BLaER1 treated with 17β-estradiol and CSF1 and Interleukin-3, amounts not matched to agents 10 nM and 100 nM (cell line): ENCODE measurements at regions not wholly inside any gene's neighbourhood (a gene's known extent, or its start where the extent isn't known, plus 50 kb on each side); places are given as distances from the start of the nearest gene placed in this dataset.
"Not testable (repeated sequence)": the region's sequence is repeated elsewhere in the genome, so short reads cannot be mapped to it uniquely, and the experiment has no call there.

ENCODE experiments used
- H3K27ac ChIP-seq, 11 experiments: shearing (Covaris generic); formaldehyde crosslinking; 2 replicates each; pipeline ENCODE4 v1.8.1; 2022
- H3K27me3 ChIP-seq, 11 experiments: shearing (Covaris generic); formaldehyde crosslinking; 2 replicates each; pipeline ENCODE4 v1.8.1; 2022
- H3K36me3 ChIP-seq, 11 experiments: shearing (Covaris generic); formaldehyde crosslinking; 2 replicates each; pipeline ENCODE4 v1.8.1; 2022
- H3K4me1 ChIP-seq, 10 experiments: shearing (Covaris generic); formaldehyde crosslinking; 2 replicates each; pipeline ENCODE4 v1.8.1; 2022
- H3K4me2 ChIP-seq, 11 experiments: shearing (Covaris generic); formaldehyde crosslinking; 2 replicates each; pipeline ENCODE4 v1.8.1; 2022
- H3K4me3 ChIP-seq, 10 experiments: shearing (Covaris generic); formaldehyde crosslinking; 2 replicates each; pipeline ENCODE4 v1.8.1; 2022
- H3K9ac ChIP-seq, 11 experiments: shearing (Covaris generic); formaldehyde crosslinking; 2 replicates each; pipeline ENCODE4 v1.8.1; 2022
- H3K9me3 ChIP-seq, 11 experiments: shearing (Covaris generic); formaldehyde crosslinking; replicated peaks in 1 of 11; 2 replicates each; pipeline ENCODE4 v1.8.1; 2022
- H4K20me1 ChIP-seq, 11 experiments: shearing (Covaris generic); formaldehyde crosslinking; 2 replicates each; pipeline ENCODE4 v1.8.1; 2022
- Cebpa-rat ChIP-seq, 11 experiments: shearing (Covaris generic); IDR thresholded peaks; 2 replicates each; pipeline ENCODE4 v1.8.1; 2022

GRCh38 chr3:28151207-28151550, 90.2 kb upstream of the CMC1 start:
- no peak for TF ChIP-seq Cebpa-rat (IDR thresholded peaks at IDR 0.05)
- H3K4me1 ChIP-seq, result peaks cover 0 to 11% (median 3%) of the 10 kb centered on the region in 10 experiments; a peak in 5 of 20 replicates

GRCh38 chr3:28151608-28152228, 89.7 kb upstream of the CMC1 start:
- TF ChIP-seq Cebpa-rat (IDR thresholded peaks at IDR 0.05), result no peak
- Histone ChIP-seq H3K27me3 (no peaks in the 10 kb centered on the region), H3K27ac (peak overlapping the region in 6 of 11 experiments; percentile 30 to 36 (median 32); a peak in 7 of 22 replicates), H3K36me3 (no peaks in the 10 kb centered on the region), H4K20me1 (no peaks in the 10 kb centered on the region), H3K4me3 (no peak overlapping the region), H3K4me1 (peaks cover 0 to 11% (median 4%) of the 10 kb centered on the region in 10 experiments; a peak in 8 of 20 replicates), H3K9me3 (peaks cover 6 to 14% (median 8%) of the 10 kb centered on the region in 11 experiments; a peak in 18 of 22 replicates), H3K4me2 (peak overlapping the region in 10 of 11 experiments; percentile 6 to 60 (median 22); a peak in 12 of 22 replicates), H3K9ac (peak overlapping the region in 1 of 11 experiments; percentile 34; a peak in 1 of 22 replicates)

More at GRCh38 chr3:28151207-28151550, 90.2 kb upstream of the CMC1 start:
- H3K36me3 ChIP-seq, result no peaks in the 10 kb centered on the region
- no peak overlapping the region for H3K9ac ChIP-seq
- no peak overlapping the region for H3K4me2 ChIP-seq
- H3K27ac ChIP-seq, result no peak overlapping the region; a peak in 1 of 22 replicates
- H4K20me1 ChIP-seq, result no peaks in the 10 kb centered on the region
- H3K27me3 ChIP-seq, result no peaks in the 10 kb centered on the region
- H3K4me3 ChIP-seq, result no peak overlapping the region
- H3K9me3 ChIP-seq, result peaks cover 6 to 12% (median 8%) of the 10 kb centered on the region in 11 experiments; a peak in 17 of 22 replicates

GRCh38 chr3:28155631-28156030, 85.8 kb upstream of the CMC1 start:
- Histone ChIP-seq H3K27ac (no peak overlapping the region), H3K4me3 (no peak overlapping the region), H3K9me3 (peaks cover 14 to 38% (median 23%) of the 10 kb centered on the region in 11 experiments; a peak in 21 of 22 replicates), H4K20me1 (no peaks in the 10 kb centered on the region), H3K9ac (no peak overlapping the region), H3K4me2 (no peak overlapping the region), H3K36me3 (no peaks in the 10 kb centered on the region; a peak in 1 of 22 replicates), H3K4me1 (peaks cover 0 to 19% (median 4%) of the 10 kb centered on the region in 10 experiments; a peak in 8 of 20 replicates), H3K27me3 (no peaks in the 10 kb centered on the region)
- TF ChIP-seq Cebpa-rat (IDR thresholded peaks at IDR 0.05), result no peak

GRCh38 chr3:28156599-28156998, 84.8 kb upstream of the CMC1 start:
- not testable (repeated sequence) for H3K4me3 ChIP-seq, H3K36me3 ChIP-seq, H3K27me3 ChIP-seq, H3K9ac ChIP-seq, H3K27ac ChIP-seq, H4K20me1 ChIP-seq
- H3K9me3 ChIP-seq, result peaks cover 14 to 38% (median 23%) of the 10 kb centered on the region in 11 experiments; a peak in 21 of 22 replicates
- peaks cover 0 to 18% (median 2%) of the 10 kb centered on the region in 10 experiments; a peak in 7 of 20 replicates for H3K4me1 ChIP-seq
- H3K4me2 ChIP-seq, result peak overlapping the region in 2 of 11 experiments; percentile 58 to 73; a peak in 4 of 22 replicates

GRCh38 chr3:28171962-28172361, 69.5 kb upstream of the CMC1 start:
- no peak overlapping the region for H3K9ac ChIP-seq
- H3K4me2 ChIP-seq, result no peak overlapping the region

GRCh38 chr3:28172748-28173147, 68.7 kb upstream of the CMC1 start:
- Histone ChIP-seq H3K4me2 (no peak overlapping the region), H3K36me3 (no peaks in the 10 kb centered on the region), H3K9ac (no peak overlapping the region), H4K20me1 (no peaks in the 10 kb centered on the region), H3K4me1 (no peaks in the 10 kb centered on the region), H3K27ac (no peak overlapping the region), H3K27me3 (no peaks in the 10 kb centered on the region), H3K9me3 (no peaks in the 10 kb centered on the region), H3K4me3 (no peak overlapping the region)
- TF ChIP-seq Cebpa-rat (IDR thresholded peaks at IDR 0.05), result no peak

More at GRCh38 chr3:28171962-28172361, 69.5 kb upstream of the CMC1 start:
- Histone ChIP-seq H4K20me1 (no peaks in the 10 kb centered on the region), H3K9me3 (no peaks in the 10 kb centered on the region), H3K27ac (peak overlapping the region in 4 of 11 experiments; percentile 1 to 47 (median 17); a peak in 4 of 22 replicates), H3K4me1 (no peaks in the 10 kb centered on the region), H3K36me3 (no peaks in the 10 kb centered on the region), H3K4me3 (no peak overlapping the region), H3K27me3 (no peaks in the 10 kb centered on the region)
- no peak for TF ChIP-seq Cebpa-rat (IDR thresholded peaks at IDR 0.05)

GRCh38 chr3:28173836-28174235, 67.6 kb upstream of the CMC1 start:
- Histone ChIP-seq H3K36me3 (no peaks in the 10 kb centered on the region), H3K4me2 (no peak overlapping the region), H3K9ac (no peak overlapping the region), H4K20me1 (no peaks in the 10 kb centered on the region), H3K27ac (no peak overlapping the region), H3K27me3 (no peaks in the 10 kb centered on the region), H3K9me3 (no peaks in the 10 kb centered on the region), H3K4me1 (no peaks in the 10 kb centered on the region), H3K4me3 (no peak overlapping the region)
- no peak for TF ChIP-seq Cebpa-rat (IDR thresholded peaks at IDR 0.05)

GRCh38 chr3:28186748-28187147, 54.7 kb upstream of the CMC1 start:
- H3K36me3 ChIP-seq, result no peaks in the 10 kb centered on the region
- H3K4me2 ChIP-seq, result no peak overlapping the region
- no peaks in the 10 kb centered on the region for H3K27me3 ChIP-seq
- no peaks in the 10 kb centered on the region for H4K20me1 ChIP-seq
- H3K27ac ChIP-seq, result no peak overlapping the region
- H3K4me3 ChIP-seq, result no peak overlapping the region
- H3K9me3 ChIP-seq, result peaks cover 0 to 9% (median 0%) of the 10 kb centered on the region in 11 experiments; a peak in 3 of 22 replicates
- H3K4me1 ChIP-seq, result no peaks in the 10 kb centered on the region
- no peak overlapping the region for H3K9ac ChIP-seq
- no peak for TF ChIP-seq Cebpa-rat (IDR thresholded peaks at IDR 0.05)

- Histone ChIP-seq H3K36me3 (no peaks in the 10 kb centered on the region), H3K9me3 (peaks cover 0 to 9% (median 0%) of the 10 kb centered on the region in 11 experiments; a peak in 3 of 22 replicates), H3K4me2 (no peak overlapping the region), H4K20me1 (no peaks in the 10 kb centered on the region), H3K27me3 (no peaks in the 10 kb centered on the region), H3K4me1 (no peaks in the 10 kb centered on the region), H3K27ac (no peak overlapping the region), H3K9ac (no peak overlapping the region), H3K4me3 (no peak overlapping the region)
- no peak for TF ChIP-seq Cebpa-rat (IDR thresholded peaks at IDR 0.05)
These were observed 52.7 kb upstream of the CMC1 start for GRCh38 chr3:28188686-28189085.

GRCh38 chr3:28191363-28191762, 50.1 kb upstream of the CMC1 start:
- no peak for TF ChIP-seq Cebpa-rat (IDR thresholded peaks at IDR 0.05)
- Histone ChIP-seq H3K36me3 (no peaks in the 10 kb centered on the region), H3K9ac (no peak overlapping the region), H3K4me1 (no peaks in the 10 kb centered on the region), H3K27ac (no peak overlapping the region), H4K20me1 (no peaks in the 10 kb centered on the region), H3K9me3 (peaks cover 0 to 9% (median 0%) of the 10 kb centered on the region in 11 experiments; a peak in 4 of 22 replicates), H3K27me3 (no peaks in the 10 kb centered on the region), H3K4me2 (no peak overlapping the region), H3K4me3 (no peak overlapping the region)
